GM18507 (cell line): ENCODE measurements at regions not wholly inside any gene's neighbourhood (a gene's known extent, or its start where the extent isn't known, plus 50 kb on each side); places are given as distances from the start of the nearest gene placed in this dataset.

Source experiments
- DNase-seq: peaks from one replicate; pipeline ENCODE4 v3.0.0; 2011; ENCODE audit warnings: low read depth; ENCODE audit not compliant: insufficient read length; ENCODE audit errors: extremely low spot score
- FAIRE-seq: peaks from 2 replicates; lab custom pipeline; 2011; peaks lifted over from hg19 to GRCh38; lab: Jason Lieb, UNC

DNA sequence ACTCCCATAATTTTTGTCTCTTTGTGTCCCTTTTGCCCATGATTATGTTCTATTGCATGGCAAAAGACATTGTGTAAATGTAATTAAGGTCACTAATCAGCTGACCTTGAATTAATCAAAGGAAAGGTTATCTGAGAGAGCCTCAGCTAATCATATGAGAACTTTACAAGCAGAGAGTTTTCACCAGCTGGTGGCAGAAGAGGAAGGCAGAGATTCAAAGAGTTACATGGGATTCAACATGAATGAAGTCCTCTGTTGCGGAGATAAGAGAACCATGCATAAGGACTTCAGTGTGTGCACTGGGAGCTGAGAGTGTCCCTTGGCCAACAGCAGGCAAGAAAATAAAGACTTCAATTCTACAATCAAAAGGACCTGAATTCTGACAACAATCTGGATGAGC lies 494.1 kb upstream of the ARID1B start:
- no peak for FAIRE-seq
- no peak for DNase-seq

DNA sequence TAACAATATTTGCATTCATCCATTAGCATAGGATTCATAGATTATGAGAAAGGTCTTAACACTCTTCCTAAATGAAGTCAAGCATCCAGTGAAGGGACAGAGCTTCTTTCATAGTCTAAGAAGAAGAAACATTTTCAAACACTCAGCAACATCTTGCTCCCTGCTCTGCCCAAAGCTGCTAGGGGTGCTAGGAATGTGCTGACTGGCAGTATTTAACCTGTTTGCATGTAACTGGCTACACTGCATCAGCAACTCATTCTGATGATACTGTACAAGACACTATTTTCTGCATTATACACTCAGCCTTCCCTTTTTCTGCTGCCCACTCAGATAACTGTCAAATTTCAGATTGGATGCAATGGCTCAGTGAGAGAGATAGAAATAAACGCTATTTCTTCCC lies 495.1 kb upstream of the ARID1B start:
- FAIRE-seq: no peak
- DNase-seq: no peak

DNA sequence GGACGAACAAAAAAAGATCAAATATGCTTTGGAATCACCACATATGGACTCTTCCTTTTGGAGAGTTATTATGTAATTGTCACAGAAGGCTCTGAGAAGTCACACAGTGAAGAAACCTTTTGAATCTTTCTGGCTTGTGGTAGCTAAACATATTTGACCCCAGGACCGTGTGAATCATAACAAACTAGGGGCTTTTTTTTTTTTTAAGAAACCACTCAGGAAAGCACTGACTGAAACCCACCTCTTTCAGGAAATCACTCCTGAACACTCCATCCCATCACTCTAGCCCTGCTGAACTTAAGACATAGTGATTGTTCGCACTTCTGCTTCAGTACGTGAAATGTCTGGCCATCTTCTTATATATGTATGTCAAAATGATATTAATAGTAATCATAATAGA lies 495.9 kb upstream of the ARID1B start:
- FAIRE-seq: no peak
- DNase-seq: no peak

DNA sequence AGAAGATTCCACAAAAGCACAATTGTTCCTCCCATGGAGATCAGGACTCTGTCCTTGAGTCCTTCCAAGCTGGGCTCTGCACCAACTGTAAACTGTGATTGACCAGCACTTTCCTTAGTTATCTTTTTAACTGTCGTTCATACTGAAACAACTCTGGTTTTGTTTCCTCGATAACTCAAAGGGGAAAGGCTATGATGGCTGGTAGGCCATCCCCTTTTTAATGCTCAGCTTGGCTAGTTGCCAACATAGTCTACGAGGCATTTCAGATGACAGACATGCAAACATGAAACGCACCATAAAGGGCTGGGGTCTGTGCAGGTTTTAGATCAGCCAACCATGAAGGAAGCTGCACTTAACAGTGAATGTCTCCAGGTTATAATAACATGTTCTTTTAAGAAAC lies 497.1 kb upstream of the ARID1B start:
- peak; percentile 5 for DNase-seq

DNA sequence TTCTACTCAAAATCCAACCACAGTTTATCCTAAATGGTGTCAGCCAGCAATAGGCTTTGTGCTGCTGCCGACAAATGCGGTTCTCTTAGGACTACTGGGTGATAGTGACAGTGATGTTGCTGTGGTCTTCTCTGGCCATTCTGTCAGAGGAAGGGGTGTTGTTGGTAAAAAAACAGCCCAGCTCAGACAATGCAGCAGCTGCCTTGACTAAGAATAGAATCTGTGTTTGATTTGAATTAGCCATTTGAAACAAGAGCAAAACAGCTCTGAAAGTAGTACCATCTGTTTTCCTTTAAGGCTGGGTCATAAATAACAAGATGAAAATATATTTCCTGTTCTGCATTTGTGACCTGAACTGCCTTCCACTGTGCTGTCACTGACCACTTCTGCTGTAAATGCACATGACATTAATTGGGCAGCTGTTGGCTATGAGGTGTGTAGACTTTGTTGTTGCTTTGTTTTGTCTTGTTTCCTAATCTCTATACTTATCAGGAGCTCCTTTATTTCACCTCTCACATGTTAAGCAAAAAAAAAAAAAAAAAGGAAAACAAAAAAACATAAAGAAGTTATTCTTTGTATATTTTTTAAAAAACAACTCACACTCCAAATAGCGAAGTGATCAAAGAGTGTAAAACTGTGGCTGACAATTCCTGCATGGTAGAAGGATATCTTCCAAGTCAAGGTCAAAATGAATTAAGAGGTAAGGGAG lies 497.8 kb upstream of the ARID1B start:
- no peak for FAIRE-seq
- no peak for DNase-seq

More for the DNA sequence above, 497.1 kb upstream of the ARID1B start:
- peak; percentile 69 for FAIRE-seq

DNA sequence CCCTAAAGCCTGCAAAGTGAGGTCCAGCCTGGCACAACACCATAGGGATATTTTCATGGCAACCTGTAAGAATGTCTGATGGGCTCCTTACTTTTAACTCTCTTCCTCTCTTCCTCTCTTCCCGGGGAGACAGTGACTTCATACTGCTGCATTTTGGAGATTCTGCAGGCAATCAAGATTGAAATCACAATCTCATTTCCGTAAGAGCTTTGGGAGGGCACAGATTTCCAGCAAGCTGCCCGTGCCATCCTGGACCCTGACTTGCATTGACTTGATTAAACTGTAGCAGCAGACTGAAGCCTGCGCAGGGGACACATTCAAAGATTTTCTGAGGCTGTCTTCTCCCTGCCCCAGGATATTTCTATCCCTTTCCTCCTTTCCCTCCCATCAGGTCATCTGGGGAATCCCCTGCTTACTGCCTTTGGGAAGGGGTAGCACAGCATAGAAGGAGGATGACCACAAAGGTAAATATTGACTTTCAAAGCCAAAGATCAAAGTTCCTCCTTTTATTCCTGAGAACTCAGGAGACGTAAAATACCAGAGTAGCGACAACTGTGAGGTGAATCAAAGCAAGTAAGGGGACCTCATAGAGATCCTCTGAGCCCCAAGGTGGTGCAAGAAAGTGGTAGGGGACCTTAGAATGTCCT lies 504.0 kb upstream of the ARID1B start:
- DNase-seq (no peak), FAIRE-seq (no peak)

DNA sequence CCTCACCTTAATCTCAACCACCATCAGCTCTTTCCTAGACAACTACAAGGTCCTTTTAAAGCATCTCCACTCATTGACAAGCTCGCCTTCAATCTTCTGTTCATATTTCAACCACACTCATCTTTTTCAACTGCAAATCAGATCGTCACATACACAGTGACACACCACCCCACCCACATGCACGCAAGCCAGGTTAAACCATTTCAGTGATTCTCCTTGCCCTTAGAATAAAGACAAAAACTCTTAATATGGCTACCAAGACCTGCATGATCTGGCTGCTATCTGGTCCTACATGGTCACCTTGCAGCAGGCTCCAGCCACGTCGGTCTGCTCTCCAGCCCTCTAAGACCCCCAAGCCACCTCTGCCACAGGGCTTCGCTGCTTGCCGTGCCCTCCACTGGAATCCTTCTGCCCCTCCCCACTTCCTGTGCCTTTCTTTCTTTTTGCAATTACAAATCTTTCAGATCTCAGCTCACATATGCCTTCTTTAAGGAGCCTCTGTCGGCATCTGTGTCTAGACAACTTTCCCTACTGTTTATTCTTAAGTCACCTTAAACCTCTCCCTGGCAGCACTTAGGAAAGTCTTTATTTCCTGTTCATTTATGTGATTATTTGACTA lies 507.3 kb upstream of the ARID1B start:
- no peak for DNase-seq
- FAIRE-seq: no peak

DNA sequence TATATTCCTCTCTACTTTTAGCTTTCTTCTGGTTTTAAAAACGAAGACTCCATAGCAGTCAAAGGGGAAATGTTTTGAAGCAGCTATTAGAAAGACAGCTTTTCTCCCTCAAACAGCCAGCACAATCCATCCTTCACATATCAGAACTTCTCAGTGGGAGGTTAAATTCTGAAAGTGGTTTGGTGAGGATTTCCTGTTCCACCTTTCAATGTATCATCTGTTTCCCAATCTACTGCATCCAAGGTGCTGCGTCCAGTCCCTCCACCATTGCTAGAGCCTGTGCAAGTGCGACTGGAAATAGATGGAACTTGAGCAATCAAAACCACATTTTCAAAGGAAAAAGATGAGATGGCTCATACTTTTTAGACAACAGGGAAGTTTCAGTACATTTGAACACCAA lies 508.3 kb upstream of the ARID1B start:
- FAIRE-seq (no peak), DNase-seq (no peak)

DNA sequence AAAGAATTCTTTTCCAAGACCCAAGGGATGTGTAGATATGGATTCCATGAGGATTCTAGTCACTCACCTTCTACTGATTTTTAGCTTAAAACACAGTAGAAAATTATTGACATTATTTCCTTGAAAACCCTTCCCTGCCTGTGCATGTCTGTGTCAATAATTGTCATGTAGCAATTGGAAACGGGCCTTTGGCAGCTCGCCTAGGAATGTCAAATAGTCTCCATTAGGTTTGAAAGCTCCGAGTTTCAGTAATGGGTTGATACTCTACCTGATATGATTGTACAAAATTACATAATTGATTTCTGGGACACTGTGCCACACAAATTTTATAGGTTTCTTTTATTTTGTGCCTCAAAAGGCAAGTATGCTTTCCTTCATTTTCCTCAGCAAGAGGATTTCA lies 515.2 kb upstream of the ARID1B start:
- no peak for DNase-seq
- no peak for FAIRE-seq

DNA sequence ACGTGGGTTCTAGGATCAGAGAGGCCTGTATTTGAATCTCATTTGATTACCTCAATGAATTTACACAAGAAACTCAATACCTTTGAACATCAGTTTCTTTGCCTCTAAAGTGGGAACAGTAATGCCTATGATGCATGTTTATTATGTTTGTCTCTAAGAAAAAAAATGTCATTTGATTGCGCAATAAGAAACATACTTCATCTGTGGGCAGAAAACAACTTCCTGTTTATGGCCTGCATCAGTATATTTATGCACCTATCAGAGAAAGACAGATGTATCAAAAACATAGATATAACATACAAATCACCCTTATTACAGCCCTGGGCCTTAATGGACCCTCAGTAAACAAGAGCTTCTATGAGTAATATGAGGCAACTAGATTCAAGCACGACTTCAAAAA lies 516.4 kb upstream of the ARID1B start:
- DNase-seq (no peak), FAIRE-seq (no peak)

DNA sequence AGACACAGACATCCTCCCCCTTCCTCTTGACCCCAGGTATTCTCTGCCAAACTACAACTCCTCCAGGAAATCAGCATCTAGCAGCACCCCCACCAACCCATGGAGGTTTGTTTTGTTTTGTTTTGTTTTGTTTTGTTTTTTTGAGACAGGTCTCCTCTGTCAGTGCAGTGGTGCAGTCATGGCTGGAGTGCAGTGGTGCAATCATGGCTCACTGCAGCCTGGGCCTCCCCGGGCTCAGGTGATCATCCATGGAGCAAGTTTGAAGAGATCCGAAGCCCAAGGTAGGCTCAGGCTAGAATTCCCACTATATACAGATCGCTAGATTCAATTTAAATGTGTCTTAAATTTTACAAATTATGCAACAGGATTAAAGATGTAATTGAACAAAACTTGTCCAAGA lies 518.2 kb upstream of the ARID1B start:
- DNase-seq (no peak), FAIRE-seq (no peak)

DNA sequence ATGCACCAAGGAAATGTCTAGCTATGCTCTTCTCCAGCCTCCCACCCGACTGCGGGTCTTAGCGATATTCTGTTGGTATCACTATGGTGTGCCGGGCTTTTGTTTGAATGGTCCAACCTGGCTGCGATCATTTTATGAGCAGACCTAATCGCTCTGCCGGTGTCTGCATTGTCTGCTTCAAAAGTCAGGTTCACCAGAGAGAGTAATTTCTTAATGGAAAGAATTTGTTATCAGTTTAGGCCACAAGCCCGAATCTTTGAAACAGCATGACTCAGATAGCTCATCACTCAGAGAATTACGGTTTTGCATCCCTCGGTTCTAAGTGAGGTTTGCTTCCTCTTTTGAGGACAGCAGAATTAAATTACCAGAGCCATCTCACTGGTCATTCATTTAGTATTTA lies 521.0 kb upstream of the ARID1B start:
- no peak for DNase-seq
- no peak for FAIRE-seq

DNA sequence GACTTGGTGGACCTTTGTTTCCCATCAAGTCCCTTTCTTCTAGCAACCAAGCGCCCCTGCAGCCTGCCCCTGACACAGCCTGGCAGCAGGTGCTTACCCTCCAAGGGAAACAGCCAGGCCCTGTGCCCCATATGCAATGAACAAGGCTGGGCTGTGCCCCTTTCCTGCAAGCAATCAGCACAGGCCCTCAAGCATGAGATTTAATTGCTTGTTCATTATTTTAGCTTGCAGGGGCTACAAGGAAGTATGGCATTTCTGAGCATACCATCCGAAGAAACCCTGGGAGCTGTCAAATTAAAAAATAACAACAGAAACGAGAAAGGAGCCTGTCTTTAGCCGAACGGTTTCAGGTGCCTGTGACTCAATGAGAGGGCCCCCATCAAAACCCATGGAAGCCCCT lies 522.9 kb upstream of the ARID1B start:
- DNase-seq (no peak), FAIRE-seq (no peak)

DNA sequence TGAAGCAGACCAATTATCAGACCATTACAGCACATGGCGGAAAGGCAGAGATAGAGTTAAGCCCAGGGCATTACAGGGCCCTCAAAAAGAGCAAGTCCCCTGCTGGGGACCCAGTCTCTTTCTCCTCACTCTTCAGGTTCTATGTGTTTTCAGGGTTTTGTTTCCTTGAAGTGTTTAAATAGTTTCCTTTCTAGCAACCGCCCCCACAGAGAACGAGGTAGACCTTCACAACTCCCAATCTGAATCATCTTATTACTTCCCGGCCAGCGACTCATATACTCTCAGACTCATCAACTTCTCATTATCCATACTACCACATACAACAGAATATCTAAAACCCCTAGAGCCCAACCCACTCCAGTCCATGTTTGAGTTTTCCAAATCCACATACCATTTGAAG lies 526.6 kb upstream of the ARID1B start:
- DNase-seq (no peak), FAIRE-seq (no peak)

DNA sequence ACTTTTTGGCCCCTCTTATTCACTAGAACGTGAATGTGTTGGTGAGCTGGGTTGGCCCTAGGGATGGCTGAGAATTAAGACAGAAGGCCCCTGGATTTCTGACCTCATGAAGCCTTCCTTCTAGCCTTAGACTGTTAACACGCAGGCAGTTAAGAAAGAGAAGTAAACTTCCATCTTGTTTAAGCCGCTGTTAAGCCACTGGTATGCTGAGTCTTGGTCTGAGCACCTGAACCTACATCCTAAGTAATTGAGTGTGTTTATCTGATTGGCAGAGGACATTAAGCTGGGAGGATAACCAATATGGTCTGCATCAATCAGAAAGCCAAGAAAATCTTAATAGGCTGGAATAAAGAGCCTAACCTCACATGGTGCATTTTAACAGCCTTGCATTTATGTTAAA lies 535.0 kb upstream of the ARID1B start:
- DNase-seq: no peak
- FAIRE-seq: no peak

DNA sequence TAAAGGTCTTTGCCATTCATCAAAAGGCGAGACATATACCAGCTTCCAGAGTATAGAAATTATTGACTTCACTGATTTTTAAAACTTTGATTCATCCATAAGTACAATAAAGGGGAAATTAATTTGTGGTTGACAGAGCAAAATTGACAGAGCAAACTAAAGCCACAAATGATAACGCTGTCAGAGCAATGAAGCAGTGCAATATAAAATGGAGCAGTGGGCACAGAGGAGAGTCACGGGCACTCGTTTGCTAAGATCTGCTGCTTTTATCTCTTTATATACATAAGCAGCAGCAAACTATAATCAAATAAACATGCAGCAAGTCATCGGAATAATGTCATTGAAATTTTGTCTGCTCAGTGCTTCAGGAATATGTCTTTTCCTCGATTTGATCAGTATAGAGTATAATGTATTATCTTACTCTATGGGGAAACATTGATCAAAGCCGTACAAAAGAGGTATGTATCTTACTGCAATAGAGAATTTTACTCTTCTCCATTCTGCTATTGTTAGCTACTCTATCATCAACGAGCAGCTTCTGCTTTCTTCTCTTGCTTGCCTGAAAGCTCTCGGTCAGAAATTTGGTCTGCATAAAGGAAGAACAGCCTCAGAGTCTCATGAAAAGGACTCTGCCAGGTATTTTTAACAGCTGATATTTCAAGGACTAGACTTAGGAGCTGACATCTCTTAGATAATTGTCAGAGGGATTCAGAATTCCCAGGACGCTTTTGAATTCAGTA lies 546.0 kb upstream of the ARID1B start:
- no peak for FAIRE-seq

DNA sequence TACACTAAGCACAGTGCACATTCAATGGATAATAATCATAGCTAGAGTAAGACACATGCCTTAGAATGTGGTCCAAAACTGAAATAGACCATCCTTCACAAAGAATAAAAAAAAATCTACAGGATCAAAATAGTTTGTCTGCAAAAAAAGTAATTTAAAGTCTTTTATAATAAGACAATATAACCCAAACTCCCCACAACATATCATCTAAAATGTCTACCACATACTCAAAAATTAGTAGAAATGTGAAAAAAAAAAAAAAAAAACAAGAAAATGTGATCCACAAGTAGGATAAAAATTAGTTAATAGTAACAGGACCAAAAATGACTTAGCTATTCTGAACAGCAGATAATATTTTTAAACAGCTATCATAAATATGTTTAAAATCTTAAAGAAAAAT lies 557.2 kb upstream of the ARID1B start:
- FAIRE-seq (no peak), DNase-seq (no peak)

More for the DNA sequence above, 546.0 kb upstream of the ARID1B start:
- no peak for DNase-seq

DNA sequence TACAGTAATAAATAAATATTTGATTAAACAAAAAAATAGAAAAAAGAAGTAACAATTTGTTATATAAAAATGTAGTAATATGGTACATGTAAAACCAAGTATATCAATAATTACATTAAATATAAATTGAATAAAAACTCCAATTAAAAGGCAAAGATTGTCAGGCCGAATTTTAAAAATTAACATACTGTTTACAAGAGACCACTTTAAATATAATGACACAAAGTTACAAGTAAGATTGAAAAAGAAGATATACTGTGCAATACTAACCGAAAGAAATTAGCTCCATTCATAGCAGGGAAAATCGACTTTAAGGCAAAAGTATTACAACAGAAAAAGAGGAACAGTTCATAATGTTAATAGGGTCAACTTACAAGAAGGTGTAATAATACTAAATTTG lies 571.5 kb upstream of the ARID1B start:
- DNase-seq (no peak), FAIRE-seq (no peak)

DNA sequence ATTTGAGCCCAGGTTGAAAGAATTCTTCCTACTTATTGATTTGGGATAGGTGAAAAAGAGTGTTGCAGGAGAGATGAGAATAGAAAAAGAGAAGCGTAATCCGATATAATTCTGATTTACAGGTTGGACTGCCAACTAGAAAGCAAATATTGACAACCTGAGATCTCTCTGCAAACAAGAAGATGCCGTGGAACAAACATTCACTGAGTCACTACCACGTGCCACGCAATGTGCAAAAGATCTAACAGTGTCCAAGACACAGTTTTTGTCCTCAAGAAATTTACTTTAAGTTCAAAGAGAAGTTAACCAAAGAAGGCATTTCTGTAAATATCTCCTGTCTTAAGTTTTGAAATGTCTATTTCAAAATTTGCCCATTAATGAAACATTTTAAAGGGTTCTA lies 578.0 kb upstream of the ARID1B start:
- FAIRE-seq (no peak), DNase-seq (no peak)

DNA sequence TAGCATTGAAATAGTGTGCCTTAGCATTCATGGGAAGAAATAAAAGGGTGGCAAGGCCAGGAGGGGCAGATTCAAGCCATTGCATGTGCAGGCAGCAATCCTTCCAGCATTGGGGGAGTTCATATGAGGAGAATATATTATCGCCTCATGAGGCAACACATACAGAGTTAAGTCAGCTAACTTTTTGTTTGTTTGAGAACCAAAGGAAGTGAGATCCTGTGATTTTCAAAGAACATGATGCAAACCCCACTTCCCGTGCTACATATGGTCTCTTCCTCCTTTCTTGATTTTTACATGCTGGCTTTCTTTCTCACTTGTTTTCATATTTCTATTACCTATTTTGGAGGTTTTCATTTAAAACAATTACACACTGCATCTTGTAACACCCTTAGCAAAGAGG lies 579.7 kb upstream of the ARID1B start:
- no peak for DNase-seq
- FAIRE-seq: no peak
